Left hindlimb (tissue), 1 donor: ENCODE measurements at regions not wholly inside any gene's neighbourhood (a gene's known extent, or its start where the extent isn't known, plus 50 kb on each side); places are given as distances from the start of the nearest gene placed in this dataset.
"Not testable (repeated sequence)": the region's sequence is repeated elsewhere in the genome, so short reads cannot be mapped to it uniquely, and the experiment has no call there.

Experiments used
- DNase-seq: peaks from one replicate; pipeline ENCODE4 v3.0.0-alpha.2; 2018

DNA sequence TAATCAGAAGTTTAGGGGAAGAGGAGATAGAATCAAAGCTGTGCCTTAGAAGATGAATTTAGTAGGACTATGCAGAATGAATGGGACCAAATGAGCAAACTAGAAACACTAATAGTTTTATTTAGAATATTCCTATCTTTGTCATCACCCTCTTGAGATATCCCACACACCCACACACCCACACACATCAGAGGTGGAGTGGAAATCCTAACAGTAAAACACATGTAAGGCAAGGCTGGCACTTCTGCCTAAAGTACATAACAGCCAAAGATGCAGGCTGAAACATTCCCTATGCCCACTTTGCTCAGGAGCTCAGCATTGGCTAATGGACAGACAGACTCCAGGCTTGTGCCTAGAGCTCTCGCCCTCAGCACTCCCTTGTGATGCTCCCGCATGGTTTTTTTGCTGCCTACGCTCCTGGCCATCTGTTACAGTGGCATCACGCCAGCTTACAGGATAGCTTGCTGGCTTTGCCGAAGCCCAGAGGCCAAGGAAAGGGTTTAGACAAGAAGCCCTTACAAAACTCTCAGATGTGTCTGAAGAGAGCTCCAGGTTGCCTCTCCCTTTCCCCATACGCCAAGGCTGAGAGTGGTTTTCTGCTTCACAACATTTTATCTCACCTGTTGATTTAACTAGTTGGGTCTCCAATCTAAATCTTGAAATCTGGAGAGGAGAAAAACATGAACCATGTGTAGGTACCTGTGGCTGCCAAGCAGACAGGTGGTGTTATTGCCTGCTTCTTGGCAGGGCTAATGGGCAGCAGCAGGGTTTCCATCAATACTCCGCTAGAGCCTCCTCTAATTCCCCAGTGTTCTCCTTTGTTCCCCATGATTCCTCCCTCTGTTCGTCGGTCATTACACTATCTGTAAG, 282.6 kb upstream of the ID4 start:
- peak; percentile 54 for DNase-seq

DNA sequence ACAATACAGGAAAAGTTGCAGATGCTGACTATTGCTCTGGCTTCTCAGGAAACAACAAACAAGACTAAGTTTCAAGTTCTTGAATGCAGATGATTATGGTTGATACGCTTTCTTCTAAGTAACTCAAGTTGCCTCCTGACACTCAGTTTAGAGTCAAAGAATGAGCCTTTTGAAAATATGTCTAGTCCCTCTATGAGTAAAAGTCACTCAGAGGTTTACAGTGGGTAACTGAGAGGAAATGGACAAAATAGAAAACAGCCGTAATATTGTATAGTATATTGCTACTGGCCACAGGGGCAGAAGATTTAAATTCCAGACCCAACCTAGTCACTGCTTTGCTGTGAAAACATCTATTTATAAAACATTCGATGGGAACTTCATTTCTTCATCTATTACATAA, 280.0 kb upstream of the ID4 start:
- no peak for DNase-seq

DNA sequence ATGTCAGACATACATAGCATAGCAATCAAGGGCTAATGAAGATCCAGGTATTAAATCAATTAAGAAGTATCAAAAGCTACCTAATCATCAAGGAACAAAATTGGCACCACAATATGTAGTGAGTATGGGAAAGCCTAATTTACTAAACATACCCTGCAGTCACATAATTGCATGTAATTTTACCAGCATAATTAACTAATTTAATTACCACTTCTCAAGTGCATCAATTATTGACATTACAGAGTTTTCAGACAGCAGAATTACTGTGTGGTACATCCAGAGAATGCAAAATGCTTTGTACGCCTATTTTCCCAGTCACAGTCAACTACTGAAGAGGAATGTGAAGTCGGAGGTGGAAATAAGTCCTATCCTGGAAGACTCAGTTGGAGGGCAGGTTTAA, 279.0 kb upstream of the ID4 start:
- no peak for DNase-seq

DNA sequence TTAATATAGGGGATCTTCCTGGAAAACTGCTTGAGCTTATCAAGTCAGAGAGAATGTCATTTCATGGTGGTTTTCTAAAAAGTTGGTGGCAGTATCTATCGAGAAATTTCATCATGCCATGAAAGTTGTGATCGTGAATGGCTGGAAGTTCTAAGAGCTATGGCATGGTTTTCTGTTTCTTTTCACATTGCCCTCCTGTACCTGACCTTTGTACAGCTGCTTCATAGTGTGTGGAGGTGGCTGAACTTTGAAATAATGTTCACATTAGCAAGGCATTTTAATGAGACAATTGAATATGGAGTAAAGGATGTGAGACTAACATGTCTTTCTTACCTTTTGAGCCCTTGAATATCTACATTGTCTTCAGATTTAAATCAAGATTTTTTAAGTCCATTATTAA, 278.2 kb upstream of the ID4 start:
- DNase-seq: no peak

DNA sequence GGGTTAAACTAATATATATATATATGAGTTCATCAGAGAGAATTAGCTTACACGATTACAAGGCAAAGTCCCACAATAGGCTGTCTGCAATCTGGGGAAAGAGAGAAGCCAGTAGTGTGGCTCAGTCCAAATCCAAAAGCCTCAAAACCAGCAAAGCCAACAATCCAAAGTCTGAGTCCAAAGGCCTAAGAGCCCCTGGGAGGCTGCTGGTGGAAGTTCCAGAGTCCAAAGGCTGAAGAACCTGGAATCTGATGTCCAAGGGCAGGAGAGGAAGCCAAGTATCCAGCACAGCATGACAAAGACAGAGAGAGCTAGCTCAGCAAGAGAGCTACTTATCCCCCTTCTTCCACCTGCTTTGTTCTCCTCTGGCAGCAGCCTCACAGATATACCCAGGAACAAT, 274.7 kb upstream of the ID4 start:
- DNase-seq: no peak

DNA sequence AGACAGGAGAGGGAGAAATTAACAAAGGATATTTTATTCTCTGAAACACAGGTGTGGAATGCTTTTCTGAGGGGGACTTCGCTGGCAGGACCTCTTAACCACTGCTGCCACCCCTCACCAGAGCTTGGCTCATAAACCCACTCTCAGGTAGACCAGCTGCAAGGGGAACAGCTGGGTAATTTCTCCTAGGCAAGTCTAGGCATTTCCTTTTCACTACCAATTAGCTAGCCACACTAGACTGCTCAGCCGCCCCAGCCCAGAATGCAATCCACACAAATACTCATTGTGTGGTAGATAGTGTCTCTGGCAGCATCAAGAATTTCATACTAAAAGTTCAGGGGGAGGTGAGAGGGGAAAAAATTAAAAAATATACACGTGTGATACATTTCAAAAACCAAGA, 267.6 kb upstream of the ID4 start:
- no peak for DNase-seq

DNA sequence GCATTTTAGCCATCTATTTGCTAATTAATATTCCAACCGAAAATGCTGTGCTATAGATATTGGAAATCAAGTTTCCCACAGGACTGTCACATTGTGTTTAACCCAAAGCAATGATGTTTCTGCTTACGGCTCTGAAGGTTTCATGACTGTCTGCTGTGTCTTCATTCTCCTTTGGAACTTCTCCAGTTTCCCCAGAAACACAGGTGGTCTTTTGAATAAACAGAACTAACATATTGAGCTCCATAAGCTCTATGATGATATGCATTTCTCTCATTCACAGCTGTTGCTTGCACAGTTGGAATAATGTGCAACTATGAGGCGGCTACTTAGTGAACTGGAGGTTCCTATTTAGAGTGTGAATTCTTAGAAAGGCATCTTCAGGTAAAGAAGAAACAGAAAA, 266.0 kb upstream of the ID4 start:
- no peak for DNase-seq

DNA sequence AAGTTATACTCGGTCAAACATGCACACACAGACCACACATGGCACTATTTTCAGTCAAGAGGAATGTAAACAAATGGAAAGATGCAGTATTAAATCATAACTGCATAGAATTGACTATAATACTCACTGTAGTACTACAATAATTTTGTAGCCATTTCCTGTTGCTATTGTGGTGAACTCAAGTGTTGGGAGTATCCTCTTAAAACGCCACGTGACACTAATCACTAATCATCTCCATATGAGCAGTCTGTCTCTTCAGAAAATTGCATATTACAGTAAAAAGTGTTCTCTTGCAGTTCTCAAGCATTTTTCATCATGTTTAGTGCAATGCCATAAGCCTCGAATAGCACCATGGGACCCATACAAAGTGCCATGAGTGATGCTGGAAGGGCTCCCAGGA, 258.7 kb upstream of the ID4 start:
- no peak for DNase-seq

DNA sequence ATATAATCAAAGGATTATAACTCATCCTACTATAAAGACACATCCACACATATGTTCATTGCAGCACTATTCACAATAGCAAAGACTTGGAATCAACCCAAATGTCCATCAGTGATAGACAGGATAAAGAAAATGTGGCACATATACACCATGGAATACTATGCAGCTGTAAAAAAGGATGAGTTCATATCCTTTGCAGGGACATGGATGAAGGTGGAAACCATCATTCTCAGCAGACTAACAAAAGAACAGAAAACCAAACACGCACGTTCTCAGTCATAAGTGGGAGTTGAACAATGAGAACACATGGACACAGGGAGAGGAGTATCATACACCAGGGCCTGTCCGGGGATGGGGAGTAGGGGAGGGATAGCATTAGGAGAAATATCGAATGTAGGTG, 253.0 kb upstream of the ID4 start:
- not testable (repeated sequence) for DNase-seq

DNA sequence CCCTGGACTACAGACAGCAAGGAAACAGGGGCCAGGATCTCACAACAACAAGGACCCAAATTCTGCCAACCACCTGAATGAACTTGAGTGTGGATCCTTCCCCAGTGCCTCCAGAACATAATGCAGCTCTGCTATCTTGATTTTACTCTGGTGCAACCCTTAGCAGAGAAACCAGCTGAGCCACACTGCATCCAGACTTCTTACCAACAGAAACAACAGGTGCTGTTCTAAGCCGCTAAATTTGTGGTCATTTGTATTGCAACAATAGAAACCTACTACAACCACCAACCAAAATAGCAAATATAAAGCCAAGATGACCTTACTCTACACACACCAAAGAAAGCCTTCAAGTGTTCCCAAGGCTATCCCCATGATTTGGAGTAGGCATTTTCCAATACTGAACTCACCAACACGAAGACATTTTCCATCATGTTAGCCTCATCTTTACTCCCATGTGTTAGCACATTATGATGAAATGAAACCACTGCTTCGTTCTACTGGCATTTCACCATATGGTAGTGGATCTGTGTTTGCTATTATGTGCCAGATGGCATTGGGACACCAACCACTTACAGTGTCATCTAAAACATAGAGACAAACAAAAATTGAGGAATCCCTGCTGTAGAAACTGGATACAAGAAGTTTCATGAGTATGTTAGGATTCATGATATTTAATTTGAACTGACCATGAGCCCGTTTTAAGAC, 249.8 kb upstream of the ID4 start:
- DNase-seq: no peak

DNA sequence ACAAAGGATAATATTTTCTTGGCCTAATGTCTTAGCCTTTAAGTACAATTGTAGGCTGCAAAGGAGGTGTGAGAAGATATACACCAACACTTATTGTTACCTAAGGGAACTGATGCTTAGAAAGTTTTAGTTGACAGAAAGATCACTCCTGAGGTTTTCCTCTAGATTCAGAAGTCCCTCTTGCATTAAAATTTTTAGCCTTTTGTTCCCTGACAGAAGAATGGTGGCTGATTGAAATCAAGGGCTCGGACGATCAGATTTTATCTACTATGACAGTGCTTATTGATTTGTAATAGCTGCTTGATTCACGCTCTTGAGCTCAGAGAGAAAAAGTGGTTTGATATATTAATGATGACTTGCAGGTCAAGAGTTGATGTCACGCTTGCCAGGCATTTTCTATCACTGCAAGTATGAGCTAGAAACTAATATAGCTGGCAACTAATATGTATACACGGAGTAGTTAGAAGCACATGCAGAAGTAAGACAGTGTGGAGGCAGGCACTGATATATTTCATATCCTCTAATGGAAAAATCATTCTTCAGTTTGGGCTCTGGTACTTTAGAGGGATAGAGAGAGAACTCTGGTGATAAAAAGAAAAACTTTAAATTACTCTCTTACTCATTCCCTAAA, 246.6 kb upstream of the ID4 start:
- DNase-seq: no peak

DNA sequence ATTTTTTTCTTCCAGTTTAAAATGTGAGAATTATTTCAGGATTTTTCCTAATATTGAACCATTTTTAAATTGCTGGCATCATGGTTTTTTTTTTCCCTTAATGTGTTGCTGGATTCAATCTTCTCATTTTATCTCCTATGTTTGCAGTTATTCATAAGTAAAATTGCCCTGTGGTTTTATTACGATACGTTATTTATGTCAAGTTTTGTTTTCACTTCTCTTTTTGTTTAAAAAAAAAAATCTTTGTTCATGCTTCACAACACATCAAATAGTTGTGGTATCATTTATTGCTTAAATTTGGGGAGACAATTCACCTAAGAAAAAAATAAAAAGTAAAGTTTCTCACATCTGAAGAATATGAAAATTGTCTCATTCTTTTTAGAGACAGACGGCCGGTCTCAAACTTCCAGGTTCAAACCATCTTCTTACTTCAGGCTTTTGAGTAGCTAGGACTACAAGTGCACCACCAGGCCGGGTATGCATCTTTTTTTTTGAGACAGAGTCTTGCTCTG, 239.3 kb upstream of the ID4 start:
- no peak for DNase-seq

DNA sequence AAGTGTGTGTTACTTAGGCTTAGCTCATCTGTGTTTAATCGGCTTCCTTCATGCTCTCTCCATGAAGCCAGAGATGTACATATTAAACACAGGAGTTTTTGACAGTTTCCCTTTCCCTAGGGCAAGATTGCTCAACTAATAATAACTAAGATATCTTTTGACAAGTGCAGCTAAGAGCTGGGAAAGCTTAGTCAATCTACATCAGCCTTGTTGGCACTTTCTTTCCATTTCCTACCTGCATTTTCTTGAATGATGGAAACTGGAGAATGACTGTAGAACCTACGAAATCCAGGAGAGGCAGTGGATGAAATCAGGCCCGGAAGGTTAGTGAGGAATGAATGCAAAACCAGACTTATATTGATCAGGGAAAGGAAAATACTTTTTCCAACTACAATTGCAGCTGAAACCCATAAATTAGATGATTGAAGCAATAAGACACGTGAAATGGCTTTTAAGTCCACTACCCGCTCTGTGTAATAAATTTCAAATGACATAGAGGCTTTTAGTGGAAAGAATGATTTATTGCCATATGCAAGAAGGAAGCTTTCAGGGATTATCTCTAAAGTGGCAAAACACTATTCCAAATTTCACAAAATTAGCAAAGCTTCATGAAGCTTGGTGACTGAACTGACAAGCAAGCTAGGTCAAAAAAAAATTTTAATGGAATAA, 237.2 kb upstream of the ID4 start:
- no peak for DNase-seq

DNA sequence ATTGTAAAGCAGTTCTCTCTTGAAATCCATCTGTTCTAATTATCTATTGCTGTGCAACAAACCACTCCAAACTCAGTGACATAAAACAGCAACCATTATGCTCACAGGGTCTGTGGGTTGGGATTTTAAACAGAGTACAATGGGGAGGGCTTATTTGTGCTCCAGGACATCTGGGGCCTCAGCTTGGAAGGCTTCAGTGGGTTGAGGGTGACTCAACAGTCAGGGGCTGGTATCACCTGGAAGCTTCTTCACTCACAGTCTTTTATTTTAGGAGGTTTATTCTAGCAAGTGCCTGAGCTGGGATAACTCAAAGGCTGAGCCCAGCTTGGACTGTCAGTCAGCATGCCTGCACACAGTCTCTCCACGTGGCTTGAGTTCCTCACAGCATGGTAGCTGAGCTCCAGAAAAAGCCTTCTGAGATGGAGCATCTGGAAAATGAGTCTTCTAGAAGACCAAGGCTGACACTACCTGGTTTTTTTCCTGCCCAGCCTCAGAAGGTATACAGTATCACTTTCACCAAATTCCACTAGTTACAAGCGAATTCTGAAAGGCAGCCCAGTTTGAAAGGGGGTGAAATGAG, 234.6 kb upstream of the ID4 start:
- DNase-seq: no peak

DNA sequence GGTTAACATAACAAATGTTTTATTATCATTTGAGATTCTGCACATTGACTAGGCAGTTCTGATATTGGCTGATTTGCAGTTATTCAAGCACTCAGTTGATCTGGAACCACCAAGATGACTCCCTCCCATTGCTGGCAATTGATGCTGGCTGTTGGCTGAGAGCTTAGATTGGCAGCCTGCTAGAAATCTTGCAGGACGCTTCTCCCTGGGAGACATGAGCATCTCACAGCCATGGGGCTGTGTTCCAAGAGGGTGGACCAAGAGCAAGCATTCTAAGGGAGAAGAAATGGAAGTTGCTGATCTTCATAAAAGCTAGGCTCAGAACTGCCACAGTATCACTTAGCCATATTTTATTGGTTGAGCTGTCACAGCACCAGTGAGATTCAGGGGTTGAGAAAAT, 233.4 kb upstream of the ID4 start:
- DNase-seq: no peak

DNA sequence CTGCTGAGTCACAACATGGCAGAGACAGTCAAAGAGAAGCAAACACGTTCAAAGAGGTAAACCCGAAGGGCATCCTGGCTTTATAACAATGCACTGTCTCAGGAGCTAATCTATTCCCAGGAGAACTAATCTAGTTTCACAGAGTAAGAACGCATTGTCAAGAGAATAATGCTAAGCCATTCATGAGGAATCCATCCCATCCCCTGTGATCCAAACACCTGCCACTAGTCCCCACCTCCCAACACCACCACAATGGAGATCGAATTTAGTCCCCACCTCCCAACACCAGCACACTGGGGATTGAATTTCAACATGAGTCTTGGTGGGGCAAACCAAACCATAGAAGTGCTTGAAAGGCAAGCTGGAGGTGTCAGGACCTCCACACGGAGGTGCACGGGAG, 231.5 kb upstream of the ID4 start:
- DNase-seq: no peak

DNA sequence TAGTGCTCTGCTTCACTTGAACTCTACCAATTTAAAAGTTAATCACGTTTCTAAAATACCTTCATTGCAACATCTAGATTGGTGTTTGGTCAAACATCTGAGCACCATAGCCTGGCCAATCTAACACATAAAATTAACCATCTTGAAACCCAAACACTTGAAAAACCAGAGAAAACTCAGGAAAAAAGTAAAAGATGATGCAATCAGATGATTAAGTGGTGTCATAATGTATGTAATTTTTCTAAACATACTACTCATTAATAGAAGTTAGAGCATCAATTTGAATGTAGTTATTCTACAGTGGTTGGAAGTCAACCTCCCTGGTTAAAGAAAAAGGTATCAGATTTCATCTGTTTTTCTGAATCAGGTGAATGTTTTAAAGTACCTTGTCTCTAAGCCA, 228.6 kb upstream of the ID4 start:
- DNase-seq: no peak

DNA sequence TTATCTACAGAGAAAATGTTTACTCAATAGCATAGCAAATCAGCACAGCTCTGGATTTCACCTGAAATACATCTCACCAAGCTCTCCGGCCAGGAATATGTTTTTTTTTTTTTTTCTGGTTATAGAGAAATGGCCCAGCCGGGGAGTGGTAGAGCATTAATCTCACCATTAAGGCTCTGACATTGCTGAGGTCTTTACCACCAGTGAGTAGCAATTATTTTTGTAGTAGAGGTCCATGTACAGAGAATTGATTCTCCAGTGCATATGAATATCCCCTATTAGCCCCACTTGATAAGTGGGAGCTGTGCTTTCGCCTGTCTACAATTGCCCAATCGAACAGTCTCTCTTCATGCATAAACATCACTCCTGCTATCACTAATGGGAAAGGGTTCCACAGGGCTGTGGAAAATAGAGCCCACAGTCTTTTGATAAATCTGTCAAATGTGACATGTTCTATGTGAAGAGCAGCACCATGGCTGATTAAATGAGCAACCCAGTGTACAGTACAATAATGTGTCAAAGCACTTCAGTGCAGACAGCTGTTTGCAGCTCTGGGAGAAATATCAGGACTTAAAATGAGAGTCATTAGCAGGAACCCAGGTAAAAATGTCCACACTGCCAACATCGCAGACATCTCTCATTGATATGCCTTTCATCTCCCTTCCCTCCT, 227.1 kb upstream of the ID4 start:
- no peak for DNase-seq

DNA sequence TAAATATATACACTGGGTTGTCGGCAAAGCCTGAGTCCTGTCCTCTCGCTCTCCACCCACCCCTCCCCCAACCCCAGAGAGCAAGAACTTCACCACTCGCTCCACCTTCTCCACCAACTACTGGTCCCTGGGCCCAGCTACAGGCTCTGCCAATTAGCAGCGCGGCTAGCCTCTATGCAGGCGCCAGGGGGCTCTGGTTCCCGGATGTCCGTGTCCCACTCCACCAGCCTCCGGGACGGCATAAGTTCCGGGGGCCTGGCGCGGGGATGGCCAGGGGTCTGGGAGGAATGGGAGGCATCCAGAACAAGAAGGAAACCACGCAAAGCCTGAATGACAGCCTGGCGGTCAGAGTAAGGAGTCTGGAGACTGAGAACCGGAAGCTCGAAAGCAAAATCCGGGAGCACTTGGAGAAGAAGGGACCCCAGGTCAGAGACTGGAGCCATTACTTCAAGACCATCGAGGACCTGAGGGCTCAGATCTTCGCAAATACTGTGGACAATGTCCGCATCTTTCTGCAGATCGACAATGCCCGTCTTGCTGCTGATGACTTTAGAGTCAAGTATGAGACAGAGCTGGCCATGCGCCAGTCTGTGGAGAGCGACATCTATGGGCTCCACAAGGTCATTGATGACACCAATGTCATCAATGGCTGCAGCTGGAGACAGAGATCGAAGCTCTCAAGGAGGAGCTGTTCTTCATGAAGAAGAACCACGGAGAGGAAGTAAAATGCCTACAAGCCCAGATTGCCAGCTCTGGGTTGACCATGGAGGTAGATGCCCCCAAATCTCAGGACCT, 224.3 kb upstream of the ID4 start:
- DNase-seq: not testable (repeated sequence)

DNA sequence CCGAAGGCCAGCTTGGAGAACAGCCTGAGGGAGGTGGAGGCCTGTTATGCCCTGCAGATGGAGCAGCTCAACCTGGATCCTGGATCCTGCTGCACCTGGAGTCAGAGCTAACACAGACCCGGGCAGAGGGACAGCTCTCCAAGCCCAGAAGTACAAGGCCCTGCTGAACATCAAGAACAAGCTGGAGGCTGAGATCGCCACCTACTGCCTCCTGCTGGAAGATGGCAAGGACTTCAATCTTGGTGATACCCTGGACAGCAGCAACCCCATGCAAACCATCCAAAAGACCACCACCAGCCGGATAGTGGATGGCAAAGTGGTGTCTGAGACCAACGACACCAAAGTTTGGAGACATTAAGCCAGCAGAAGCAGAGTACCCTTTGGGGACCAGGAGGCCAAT, 223.5 kb upstream of the ID4 start:
- DNase-seq: no peak

DNA sequence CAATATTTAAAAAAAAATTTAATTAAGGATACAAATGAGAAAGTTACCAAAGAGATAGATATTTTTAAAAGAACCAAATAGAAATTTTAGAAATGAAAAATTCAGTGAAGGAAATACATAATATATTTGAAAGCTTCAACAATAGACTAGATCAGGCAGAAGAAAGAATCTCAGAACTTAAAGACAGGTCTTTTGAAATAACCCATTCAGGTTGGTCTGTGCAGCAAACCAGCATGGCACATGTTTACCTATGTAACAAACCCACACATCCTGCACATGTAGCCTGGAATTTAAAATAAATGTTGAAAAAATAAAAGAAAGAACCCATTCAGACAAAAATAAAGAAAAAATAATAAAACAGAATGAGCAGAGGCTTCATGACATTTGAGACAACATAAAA, 221.1 kb upstream of the ID4 start:
- no peak for DNase-seq

DNA sequence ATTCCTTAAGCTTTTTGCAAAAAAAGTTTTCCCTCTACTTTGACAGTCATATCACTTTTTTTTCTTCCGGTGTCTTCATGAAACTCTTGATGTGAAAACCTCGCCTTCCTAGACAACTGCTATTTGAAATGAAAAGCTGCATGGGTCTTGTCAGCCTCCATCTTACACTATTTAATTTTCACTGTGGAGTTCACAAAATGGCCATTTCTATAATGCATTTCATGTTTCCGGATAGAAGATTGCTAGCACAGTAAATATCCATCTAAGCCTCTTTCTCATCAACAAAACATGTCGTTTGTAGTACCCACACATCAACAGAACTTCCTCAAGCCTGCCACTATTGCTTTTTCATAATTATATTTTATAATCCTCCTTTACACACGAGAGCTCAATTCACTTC, 204.9 kb upstream of the ID4 start:
- no peak for DNase-seq
